Mammary epithelial cell (primary cell): ENCODE measurements at regions not wholly inside any gene's neighbourhood (a gene's known extent, or its start where the extent isn't known, plus 50 kb on each side); places are given as distances from the start of the nearest gene placed in this dataset.

ENCODE experiments used
- CTCF ChIP-seq, 2 donors: IDR thresholded peaks in 1 of 2; conservative IDR thresholded peaks in 1 of 2; 2 replicates each; pipeline ENCODE4 v1.5.1; 2011 to 2012; ENCODE audit warnings: inconsistent platforms in 2 of 2, low read length in 2 of 2, mild to moderate bottlenecking in 2 of 2, control low read depth in 1 of 2, low read depth in 1 of 2; ENCODE audit not compliant: insufficient read depth in 1 of 2; ENCODE audit errors: extremely low read depth in 1 of 2
- EZH2 ChIP-seq: IDR thresholded peaks from 2 replicates; pipeline ENCODE4 v1.6.1; 2012; ENCODE audit warnings: low read length, inconsistent platforms, borderline replicate concordance

GRCh38 chr3:176247191-176247590 is 950.1 kb downstream of the TBL1XR1 start:
- TF ChIP-seq CTCF (conservative IDR thresholded peaks at IDR 0.05 in 1 of 2, IDR thresholded peaks at IDR 0.05 in 1 of 2; ENCODE audit: extremely low read depth in 1 of 2, insufficient read depth in 1 of 2, low read depth in 1 of 2, low read length in 2 of 2) (no peak), EZH2 (no peak)
